ENCODE measurements at regions not wholly inside any gene's neighbourhood (a gene's known extent, or its start where the extent isn't known, plus 50 kb on each side); places are given as distances from the start of the nearest gene placed in this dataset.

GRCh38 chr3:188036375-188037194 lies 117.4 kb upstream of the LPP start (continued):
- TF ChIP-seq MAX (IDR thresholded peaks at IDR 0.05) (no peak), RFX5 (IDR thresholded peaks at IDR 0.05) (no peak), TP53 (CRISPR knock-in tag; IDR thresholded peaks at IDR 0.05) (no peak), FOXS1 (CRISPR knock-in tag; IDR thresholded peaks at IDR 0.05) (no peak), POLR2AphosphoS2 (conservative IDR thresholded peaks at IDR 0.05; ENCODE audit: low read length) (no peak), E2F6 (IDR thresholded peaks at IDR 0.05; ENCODE audit: borderline replicate concordance, low read depth) (no peak), HDAC2 (IDR thresholded peaks at IDR 0.05) (no peak), HES2 (IDR thresholded peaks at IDR 0.05) (0 out of 2 replicates have a peak, but pooled peaks have one; percentile 31), EHMT2 (IDR thresholded peaks at IDR 0.05; ENCODE audit: low read depth) (no peak), HOXA7 (CRISPR knock-in tag; IDR thresholded peaks at IDR 0.05) (no peak), MAZ (IDR thresholded peaks at IDR 0.05; ENCODE audit: borderline replicate concordance, low read depth, low read length) (no peak), RAD21 (conservative IDR thresholded peaks at IDR 0.05 in 1 of 2, IDR thresholded peaks at IDR 0.05 in 1 of 2) (peak in 1 of 2 experiments; percentile 71; a peak in 3 of 5 replicates), HOXB5 (CRISPR knock-in tag; IDR thresholded peaks at IDR 0.05) (no peak), TFCP2L1 (CRISPR knock-in tag; IDR thresholded peaks at IDR 0.05) (no peak), RCOR1 (IDR thresholded peaks at IDR 0.05; ENCODE audit: low read depth, low read length) (no peak), MYC (IDR thresholded peaks at IDR 0.05; ENCODE audit: borderline replicate concordance, low read length) (no peak), ESRRA (IDR thresholded peaks at IDR 0.05; ENCODE audit: borderline replicate concordance, low read length) (peak; percentile 17; the same call in 1 of the 2 replicates), CHD2 (IDR thresholded peaks at IDR 0.05; ENCODE audit: low read length, partially characterized antibody) (no peak), KDM1A (IDR thresholded peaks at IDR 0.05; ENCODE audit: low read depth) (no peak), FOSL2 (IDR thresholded peaks at IDR 0.05) (no peak), FOSL2 (CRISPR knock-in tag; IDR thresholded peaks at IDR 0.05) (peak; percentile 58), RARB (CRISPR knock-in tag; IDR thresholded peaks at IDR 0.05) (no peak), KDM5A (IDR thresholded peaks at IDR 0.05) (no peak), HMGXB4 (CRISPR knock-in tag; IDR thresholded peaks at IDR 0.05; ENCODE audit: borderline replicate concordance) (no peak), JUNB (IDR thresholded peaks at IDR 0.05) (peak; percentile 66), ZNF302 (CRISPR knock-in tag; IDR thresholded peaks at IDR 0.05) (no peak), ATOH8 (CRISPR knock-in tag; IDR thresholded peaks at IDR 0.05; ENCODE audit: low read depth) (no peak), CTCF (IDR thresholded peaks at IDR 0.05) (no peak), EP300 (IDR thresholded peaks at IDR 0.05) (peak; percentile 68 to 78; a peak in 3 of 5 replicates), SMC3 (IDR thresholded peaks at IDR 0.05) (peak; percentile 51; the same call in 2 of the 3 replicates), POLR2A (IDR thresholded peaks at IDR 0.05; ENCODE audit: low read length) (no peak), MAFK (IDR thresholded peaks at IDR 0.05; ENCODE audit: partially characterized antibody) (no peak), ZFP36 (IDR thresholded peaks at IDR 0.05; ENCODE audit: borderline replicate concordance, partially characterized antibody) (no peak), ELK1 (IDR thresholded peaks at IDR 0.05; ENCODE audit: low read depth, low read length) (no peak), NPAS2 (CRISPR knock-in tag; IDR thresholded peaks at IDR 0.05; ENCODE audit: borderline replicate concordance) (no peak), PBX3 (IDR thresholded peaks at IDR 0.05) (no peak), CBX8 (IDR thresholded peaks at IDR 0.05) (no peak)

Measured in A549 (cell line).